ENCODE measurements at regions not wholly inside any gene's neighbourhood (a gene's known extent, or its start where the extent isn't known, plus 50 kb on each side); places are given as distances from the start of the nearest gene placed in this dataset.

DNA sequence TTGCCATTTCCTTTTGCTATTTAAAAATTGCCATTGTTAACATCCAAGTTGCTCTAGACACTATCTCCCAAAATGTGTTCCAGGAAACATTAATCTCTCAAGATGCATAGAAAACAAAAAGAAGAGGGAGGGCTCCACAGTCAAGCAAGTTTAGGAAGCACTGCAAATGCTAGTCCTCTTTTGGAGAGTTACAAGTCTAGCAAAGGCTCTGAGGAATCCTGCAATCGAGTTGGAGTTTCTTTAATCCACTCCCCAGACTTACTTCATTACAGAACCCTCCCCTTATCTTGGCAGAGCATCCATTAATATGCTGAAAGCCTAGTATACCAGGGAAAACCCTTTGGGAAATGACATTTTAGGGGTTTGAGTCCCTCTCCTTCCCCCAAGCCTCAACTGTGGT, 147.9 kb downstream of the SYF2 start:
- no peaks in the 10 kb centered on the region for H3K9me3 Mint-ChIP-seq (ENCODE audit: low read depth)
- H3K27me3 Mint-ChIP-seq = no peaks in the 10 kb centered on the region
- no peak overlapping the region for H3K4me3 Mint-ChIP-seq
- H3K27ac Mint-ChIP-seq = no peak overlapping the region
- H3K36me3 Mint-ChIP-seq = no peaks in the 10 kb centered on the region
- peaks cover 5% of the 10 kb centered on the region for H3K4me1 Mint-ChIP-seq (ENCODE audit: low read depth)

DNA sequence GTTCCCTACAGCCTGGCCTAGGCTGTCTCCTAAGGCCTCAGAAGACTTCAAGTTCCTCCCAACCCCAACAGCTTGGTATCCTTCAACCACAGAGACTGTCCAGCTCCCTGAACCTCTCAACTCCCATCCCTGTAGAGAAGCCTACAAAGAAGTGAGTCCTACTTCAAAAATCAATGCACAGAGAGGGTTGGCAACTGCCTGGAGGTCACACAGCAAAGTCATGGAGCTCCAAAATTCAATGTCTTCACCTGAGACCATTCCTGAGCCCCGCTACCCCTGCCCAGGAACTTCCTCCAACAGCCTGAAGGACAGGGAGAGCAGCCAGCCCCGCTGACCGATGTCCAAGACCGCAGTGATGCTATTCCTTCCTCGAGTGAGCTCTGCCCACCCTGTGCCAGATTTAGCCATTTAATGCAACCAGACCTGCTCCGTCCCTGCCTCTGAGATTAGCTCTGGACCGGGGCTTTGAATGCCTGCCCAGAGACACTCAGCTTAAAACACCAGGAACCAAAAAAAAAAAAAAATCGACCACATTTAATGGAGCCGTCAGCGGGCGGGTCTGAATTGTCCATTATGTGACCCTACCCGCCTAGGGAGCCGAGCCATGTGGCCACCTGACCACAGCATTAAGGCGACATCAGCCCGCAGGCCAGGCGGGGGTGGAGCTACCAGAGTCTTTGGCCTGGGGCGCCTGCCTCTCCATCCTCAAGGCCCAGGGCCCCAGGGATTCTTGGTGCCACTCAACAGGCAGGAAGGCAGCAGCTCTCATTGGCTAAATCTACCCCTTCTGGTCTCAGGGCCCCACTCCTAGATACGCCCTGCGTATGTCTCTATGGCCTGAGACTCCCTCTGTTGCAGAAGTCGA, 148.6 kb downstream of the SYF2 start:
- no peaks in the 10 kb centered on the region for H3K27me3 Mint-ChIP-seq
- no peak overlapping the region for H3K4me3 Mint-ChIP-seq
- H3K36me3 Mint-ChIP-seq = no peaks in the 10 kb centered on the region
- no peaks in the 10 kb centered on the region for H3K9me3 Mint-ChIP-seq (ENCODE audit: low read depth)
- H3K27ac Mint-ChIP-seq = no peak overlapping the region
- H3K4me1 Mint-ChIP-seq (ENCODE audit: low read depth) = peaks cover 5% of the 10 kb centered on the region

DNA sequence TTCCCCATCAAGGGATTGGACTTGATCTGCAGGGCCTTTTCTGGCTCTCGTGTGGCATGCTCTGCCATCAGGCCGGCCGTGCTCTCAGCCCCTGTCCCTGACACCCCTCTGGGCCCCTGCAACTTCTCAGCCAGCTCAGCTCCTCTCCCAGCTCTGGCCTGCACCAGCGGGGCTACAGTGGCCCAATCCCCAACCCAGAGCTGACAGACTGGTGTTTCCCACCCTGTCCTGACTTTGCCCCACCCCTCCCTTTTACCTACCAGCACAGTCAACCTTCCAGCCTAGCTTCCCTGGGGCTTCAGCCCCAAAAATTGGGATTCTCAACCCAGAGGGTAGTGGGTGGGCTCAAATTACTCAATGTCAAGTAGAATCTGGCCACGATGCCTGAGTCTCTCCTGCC, 149.3 kb downstream of the SYF2 start:
- H3K9me3 Mint-ChIP-seq (ENCODE audit: low read depth) = no peaks in the 10 kb centered on the region
- no peak overlapping the region for H3K4me3 Mint-ChIP-seq
- H3K36me3 Mint-ChIP-seq = no peaks in the 10 kb centered on the region
- no peak overlapping the region for H3K27ac Mint-ChIP-seq
- H3K27me3 Mint-ChIP-seq = no peaks in the 10 kb centered on the region
- H3K4me1 Mint-ChIP-seq (ENCODE audit: low read depth) = no peaks in the 10 kb centered on the region

DNA sequence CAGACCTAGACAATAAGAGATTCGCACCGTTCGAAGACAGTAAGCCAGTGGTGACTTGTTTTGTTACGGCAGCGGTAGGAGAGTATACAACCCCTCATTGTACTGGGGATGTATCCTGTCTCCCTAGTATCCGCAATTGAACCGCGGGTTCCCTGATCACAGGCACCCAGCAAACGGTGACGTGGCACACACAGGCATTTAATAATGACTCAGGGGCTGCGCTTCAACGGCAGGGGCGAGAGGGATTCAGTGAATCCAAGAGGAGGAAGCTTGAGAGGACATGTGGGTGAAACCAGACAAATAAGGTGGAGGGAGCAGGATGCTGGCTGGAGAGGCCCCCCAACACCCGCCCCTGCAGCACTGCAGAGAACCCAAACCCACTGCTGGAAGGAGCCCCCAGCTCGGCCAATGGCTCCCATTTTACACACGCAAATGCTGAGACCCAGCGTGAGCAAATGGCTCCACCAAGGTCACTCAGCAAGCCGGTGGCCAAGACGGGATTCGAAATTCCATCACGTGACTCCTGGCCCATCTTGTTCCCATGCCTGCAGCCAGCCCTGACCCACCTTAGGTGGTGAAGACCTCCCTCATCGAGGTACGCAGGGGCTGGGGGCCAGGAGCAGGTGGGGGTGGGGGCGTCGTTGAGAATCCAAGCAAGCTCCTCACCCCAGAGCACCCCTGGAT, 149.9 kb downstream of the SYF2 start:
- no peak overlapping the region for H3K4me3 Mint-ChIP-seq

DNA sequence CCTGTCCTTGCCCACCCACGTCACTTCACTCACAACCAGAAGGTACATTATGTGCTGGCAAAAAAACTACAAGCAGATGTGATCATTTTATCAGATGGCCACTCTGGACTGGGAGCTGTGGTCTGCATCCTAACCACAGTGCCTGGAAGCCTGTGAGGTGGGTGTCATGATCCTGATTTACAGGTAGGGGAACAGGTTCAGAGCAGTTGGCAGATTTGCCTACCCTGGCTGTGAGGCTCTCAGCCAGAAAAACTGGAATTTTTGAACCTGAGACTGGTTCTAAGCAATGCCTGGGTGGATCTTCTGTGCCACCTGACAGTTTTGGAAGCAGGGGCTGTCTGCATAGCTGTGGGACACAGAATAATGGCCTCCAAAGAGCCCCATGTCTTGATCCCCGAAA, 150.8 kb downstream of the SYF2 start:
- Mint-ChIP-seq H3K36me3 (peaks cover 7% of the 10 kb centered on the region), H3K4me1 (ENCODE audit: low read depth) (no peaks in the 10 kb centered on the region), H3K27me3 (no peaks in the 10 kb centered on the region), H3K9me3 (ENCODE audit: low read depth) (peaks cover 6% of the 10 kb centered on the region), H3K27ac (no peak overlapping the region), H3K4me3 (no peak overlapping the region)

More for the DNA sequence above, 149.9 kb downstream of the SYF2 start:
- H3K27ac Mint-ChIP-seq = no peak overlapping the region
- peaks cover 1% of the 10 kb centered on the region for H3K36me3 Mint-ChIP-seq
- H3K4me1 Mint-ChIP-seq (ENCODE audit: low read depth) = no peaks in the 10 kb centered on the region
- H3K27me3 Mint-ChIP-seq = no peaks in the 10 kb centered on the region
- peaks cover under 1% of the 10 kb centered on the region for H3K9me3 Mint-ChIP-seq (ENCODE audit: low read depth)

DNA sequence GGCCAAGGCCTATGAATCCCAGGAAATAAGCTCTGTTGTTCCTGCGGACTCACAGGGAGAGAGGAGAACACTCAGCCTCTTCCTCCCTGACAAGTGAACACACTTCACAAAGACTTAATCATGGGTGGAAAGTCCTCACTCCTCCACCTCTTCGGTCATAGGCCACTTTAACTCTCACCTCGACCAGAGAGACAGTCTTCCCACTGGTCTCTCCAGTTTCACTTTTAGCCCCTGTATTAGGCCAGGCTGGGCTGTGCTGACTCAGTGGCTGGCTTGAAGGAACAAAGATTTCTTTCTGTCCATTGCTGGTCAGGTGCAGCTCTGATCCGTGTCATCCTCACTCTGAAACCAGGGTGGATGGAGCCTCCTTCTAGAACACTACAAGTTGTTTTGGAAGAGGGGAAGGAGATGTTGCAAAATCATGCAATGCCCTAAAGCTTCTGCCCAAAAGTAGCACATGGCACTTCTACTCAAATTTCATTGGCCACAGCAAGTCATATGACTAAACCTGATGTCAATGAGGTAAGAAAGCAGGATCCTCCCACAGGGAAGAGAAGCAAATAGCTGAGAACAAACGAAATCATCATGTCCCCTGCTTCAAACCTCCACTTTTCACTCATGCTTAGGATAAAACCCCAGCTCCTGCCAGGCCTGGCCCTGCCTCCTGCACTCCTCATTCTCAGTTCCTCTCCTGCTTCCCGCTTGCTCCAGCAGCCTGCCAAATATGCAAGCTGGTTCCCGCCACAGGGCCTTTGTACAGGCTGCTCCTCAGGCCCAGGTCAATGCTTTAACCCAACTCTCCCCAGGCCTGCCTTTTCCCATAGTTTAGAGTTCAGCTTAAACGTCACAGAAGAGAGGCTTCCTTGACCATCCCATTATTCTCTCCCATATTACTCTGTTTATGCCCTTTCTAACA, 150.5 kb upstream of the RUNX3 start:
- no peak overlapping the region for H3K4me3 Mint-ChIP-seq
- no peak overlapping the region for H3K27ac Mint-ChIP-seq
- H3K9me3 Mint-ChIP-seq (ENCODE audit: low read depth) = peaks cover 9% of the 10 kb centered on the region
- H3K4me1 Mint-ChIP-seq (ENCODE audit: low read depth) = no peaks in the 10 kb centered on the region
- no peaks in the 10 kb centered on the region for H3K27me3 Mint-ChIP-seq
- H3K36me3 Mint-ChIP-seq = peaks cover 9% of the 10 kb centered on the region

DNA sequence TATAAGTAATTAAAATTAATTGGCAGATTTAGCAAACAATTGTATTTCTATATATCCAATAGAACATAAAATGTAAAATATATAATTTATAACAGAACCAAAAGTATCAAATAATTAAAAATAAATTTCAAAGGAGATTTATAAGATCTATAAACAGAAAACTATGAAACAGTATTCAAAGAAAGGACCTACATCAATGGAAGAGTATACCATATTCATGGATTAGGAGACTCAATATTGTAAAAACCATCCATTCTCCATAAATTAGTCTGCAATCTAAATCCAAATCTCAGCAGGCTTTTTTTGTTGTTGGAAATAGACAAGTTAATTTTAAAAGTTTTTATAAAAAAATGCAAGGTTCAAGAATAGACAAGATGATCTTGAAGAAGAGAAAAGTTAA, 149.0 kb upstream of the RUNX3 start:
- Mint-ChIP-seq H3K36me3 (peaks cover 9% of the 10 kb centered on the region), H3K27ac (no peak overlapping the region), H3K9me3 (ENCODE audit: low read depth) (peaks cover 9% of the 10 kb centered on the region), H3K4me3 (no peak overlapping the region), H3K27me3 (no peaks in the 10 kb centered on the region), H3K4me1 (ENCODE audit: low read depth) (no peaks in the 10 kb centered on the region)

DNA sequence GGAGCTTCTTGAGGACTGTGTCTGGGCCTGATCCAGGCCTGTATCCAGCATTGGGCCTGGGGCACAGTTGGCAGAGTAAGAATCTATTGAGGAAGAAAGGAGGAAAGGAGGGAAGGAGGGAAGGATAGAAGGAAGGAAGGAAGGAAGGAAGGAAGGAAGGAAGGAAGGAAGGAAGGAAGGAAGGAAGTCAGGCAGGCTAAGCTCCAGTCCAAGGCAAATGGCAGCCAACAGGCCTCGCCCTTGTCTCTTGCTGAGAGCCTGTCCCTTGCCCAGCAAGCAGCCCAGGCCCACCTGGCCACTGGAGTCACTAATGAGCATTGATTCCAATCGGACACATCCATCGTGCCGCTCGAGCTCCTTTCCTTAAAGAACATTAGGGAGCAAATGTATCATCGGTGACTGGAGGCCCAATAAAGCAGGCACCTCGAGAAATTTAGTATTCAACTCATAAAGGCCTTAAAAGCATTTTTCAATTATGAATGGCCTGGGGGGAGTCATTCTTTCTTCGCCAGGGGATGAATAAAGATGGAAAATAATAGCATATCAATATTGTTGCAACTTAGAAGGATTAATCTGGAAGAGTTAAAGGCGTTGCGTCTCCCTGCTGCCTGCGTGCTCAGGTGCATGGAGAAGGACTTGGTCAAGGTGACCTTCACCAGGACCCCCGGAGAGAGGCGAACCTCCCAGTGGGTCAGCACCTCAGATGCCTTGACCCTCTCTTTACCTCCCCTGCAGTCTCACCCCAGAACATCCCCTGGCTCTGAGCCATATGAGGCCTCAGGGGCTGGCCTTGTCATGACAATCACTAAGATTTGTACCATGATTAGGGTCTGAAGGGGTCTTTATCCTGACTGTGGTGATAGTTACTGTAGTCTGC, 144.5 kb upstream of the RUNX3 start:
- Mint-ChIP-seq H3K27me3 (no peaks in the 10 kb centered on the region), H3K4me1 (ENCODE audit: low read depth) (no peaks in the 10 kb centered on the region), H3K9me3 (ENCODE audit: low read depth) (peaks cover 9% of the 10 kb centered on the region), H3K27ac (no peak overlapping the region), H3K4me3 (no peak overlapping the region), H3K36me3 (peaks cover 9% of the 10 kb centered on the region)

DNA sequence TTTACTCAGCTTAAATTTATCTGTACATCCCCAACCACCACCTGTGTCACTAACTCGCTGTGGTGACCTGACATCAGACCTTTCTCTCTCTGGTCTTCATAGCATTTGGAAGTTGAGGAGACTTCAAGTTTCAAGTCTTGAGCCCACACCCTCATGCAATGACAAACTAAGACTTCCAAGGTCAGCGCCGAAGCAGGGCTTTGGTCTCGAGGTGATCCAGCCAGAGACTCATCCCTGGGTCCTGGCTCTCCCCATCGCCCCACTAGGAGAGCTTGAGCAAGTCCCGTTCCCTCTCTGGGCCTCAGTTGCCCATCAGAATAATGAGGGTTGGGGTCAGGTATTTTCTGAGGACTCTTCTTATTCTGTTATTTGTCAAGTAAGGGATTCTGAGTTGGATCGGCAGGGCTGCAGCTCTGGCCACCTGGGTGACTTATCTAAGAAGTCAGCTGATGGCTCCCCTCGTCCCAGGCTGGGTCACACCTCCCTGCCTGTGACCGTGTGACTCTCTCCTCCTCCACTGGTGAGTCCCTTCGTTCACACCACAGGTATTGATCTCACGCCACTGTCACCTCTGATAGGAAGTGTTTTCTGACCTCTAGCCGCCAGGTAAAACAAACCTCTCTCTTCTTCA, 143.7 kb upstream of the RUNX3 start:
- H3K27ac Mint-ChIP-seq = no peak overlapping the region
- H3K4me3 Mint-ChIP-seq = no peak overlapping the region
- H3K9me3 Mint-ChIP-seq (ENCODE audit: low read depth) = peaks cover 9% of the 10 kb centered on the region
- peaks cover 9% of the 10 kb centered on the region for H3K36me3 Mint-ChIP-seq
- H3K4me1 Mint-ChIP-seq (ENCODE audit: low read depth) = no peaks in the 10 kb centered on the region
- no peaks in the 10 kb centered on the region for H3K27me3 Mint-ChIP-seq

DNA sequence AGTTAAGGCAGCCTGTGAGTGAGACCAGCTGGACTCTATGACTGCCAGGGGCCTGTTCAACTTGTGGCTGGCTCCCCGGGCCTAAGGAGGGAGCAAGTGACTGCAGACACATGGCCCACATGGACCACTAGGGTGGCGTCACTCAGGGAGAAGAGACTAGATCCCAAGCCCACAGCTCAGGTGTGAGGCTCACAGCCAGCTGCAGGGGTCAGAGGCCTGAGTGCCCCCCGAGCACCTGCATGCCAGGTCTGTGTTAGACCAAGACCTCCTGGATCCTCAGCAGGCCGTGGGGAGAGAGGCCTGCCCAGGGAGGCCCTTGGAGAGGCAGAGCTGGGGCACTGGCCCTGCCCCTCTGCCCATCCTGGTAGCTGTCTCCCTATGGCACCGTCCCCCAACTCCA, 142.4 kb upstream of the RUNX3 start:
- Mint-ChIP-seq H3K4me3 (no peak overlapping the region), H3K36me3 (peaks cover 9% of the 10 kb centered on the region), H3K27ac (no peak overlapping the region), H3K4me1 (ENCODE audit: low read depth) (no peaks in the 10 kb centered on the region), H3K9me3 (ENCODE audit: low read depth) (peaks cover 9% of the 10 kb centered on the region), H3K27me3 (no peaks in the 10 kb centered on the region)

DNA sequence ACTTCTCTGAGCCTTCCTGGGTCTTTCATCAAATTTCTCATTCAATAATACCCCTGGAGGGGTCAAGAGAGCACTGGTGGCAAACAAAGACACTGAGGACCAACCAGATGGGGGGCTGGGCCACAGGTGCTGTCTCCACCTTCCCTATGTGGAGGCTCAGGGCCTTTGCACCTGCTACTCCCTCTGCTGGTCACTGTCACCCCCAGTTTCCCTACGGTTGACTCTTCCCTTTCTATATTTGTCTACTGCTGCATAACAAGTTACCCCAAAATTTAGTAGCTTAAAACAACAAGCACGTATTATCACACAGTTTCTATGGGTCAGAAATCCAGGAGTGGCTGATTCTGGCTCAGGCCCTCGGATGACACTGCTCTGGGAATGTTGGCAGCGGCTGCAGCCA, 138.8 kb upstream of the RUNX3 start:
- Mint-ChIP-seq H3K36me3 (no peaks in the 10 kb centered on the region), H3K4me1 (ENCODE audit: low read depth) (peaks cover 16% of the 10 kb centered on the region), H3K9me3 (ENCODE audit: low read depth) (no peaks in the 10 kb centered on the region), H3K27ac (no peak overlapping the region), H3K4me3 (no peak overlapping the region), H3K27me3 (no peaks in the 10 kb centered on the region)

DNA sequence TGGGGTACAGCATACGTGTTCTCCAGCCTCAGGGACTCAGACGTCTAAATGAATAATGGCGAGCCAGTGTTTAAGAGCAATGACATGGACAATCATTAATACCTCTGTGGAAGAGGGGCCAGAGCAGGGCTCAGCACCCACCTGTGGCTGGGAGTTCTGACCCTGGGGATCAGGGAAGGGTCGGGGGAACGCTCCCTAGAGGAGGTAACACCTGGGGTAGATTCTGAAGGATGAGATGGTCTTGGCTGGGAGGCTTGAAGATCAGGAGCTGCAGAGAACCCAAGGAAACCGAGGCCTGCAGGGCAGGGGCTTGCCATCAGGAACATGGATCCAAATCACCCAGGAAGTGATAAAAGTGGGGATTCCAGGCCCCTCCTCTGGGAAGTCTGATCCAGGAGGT, 138.2 kb upstream of the RUNX3 start:
- no peak overlapping the region for H3K4me3 Mint-ChIP-seq
- no peaks in the 10 kb centered on the region for H3K36me3 Mint-ChIP-seq
- H3K27me3 Mint-ChIP-seq = no peaks in the 10 kb centered on the region
- H3K9me3 Mint-ChIP-seq (ENCODE audit: low read depth) = no peaks in the 10 kb centered on the region
- H3K4me1 Mint-ChIP-seq (ENCODE audit: low read depth) = peaks cover 18% of the 10 kb centered on the region
- no peak overlapping the region for H3K27ac Mint-ChIP-seq

DNA sequence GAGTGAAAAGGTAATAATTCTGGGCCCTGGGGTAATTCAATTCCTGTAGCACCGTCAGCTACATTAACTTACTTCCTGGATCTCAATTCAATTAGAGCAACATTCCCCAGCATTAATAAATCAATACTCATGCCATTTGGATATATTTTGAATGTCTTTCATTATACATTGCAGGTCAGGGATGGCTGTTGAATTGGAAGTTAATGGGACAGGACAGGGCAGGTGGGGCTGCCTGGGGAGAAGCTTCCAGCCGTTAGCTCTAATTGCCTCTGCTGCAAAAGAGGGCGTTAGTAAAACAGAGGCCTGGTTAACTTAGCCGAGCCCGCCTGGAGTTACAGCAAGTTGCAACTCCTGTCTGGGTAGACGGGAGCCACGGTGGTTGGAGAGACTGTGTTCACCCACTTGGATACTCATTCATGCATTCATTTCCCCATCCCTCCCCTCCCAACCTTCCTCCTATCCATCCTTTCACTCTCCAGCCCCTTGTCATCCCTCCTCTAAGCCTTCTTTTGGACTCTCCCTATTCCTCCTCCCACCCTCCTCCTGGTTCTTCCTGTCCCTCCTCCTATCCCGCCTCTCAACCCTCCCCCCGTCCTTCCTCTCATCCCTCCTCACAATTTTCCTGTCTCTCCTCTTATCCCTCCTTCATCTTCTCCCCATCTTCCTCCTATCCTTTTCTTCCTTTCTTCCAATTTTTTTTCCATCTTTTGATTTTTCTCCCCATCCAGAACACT, 137.6 kb upstream of the RUNX3 start:
- peaks cover 18% of the 10 kb centered on the region for H3K4me1 Mint-ChIP-seq (ENCODE audit: low read depth)
- no peaks in the 10 kb centered on the region for H3K27me3 Mint-ChIP-seq
- no peak overlapping the region for H3K27ac Mint-ChIP-seq
- no peaks in the 10 kb centered on the region for H3K36me3 Mint-ChIP-seq
- H3K9me3 Mint-ChIP-seq (ENCODE audit: low read depth) = no peaks in the 10 kb centered on the region
- no peak overlapping the region for H3K4me3 Mint-ChIP-seq

Data from activated naive CD8-positive, alpha-beta T cell (primary cell).